ENCODE measurements at regions not wholly inside any gene's neighbourhood (a gene's known extent, or its start where the extent isn't known, plus 50 kb on each side); places are given as distances from the start of the nearest gene placed in this dataset.

DNA sequence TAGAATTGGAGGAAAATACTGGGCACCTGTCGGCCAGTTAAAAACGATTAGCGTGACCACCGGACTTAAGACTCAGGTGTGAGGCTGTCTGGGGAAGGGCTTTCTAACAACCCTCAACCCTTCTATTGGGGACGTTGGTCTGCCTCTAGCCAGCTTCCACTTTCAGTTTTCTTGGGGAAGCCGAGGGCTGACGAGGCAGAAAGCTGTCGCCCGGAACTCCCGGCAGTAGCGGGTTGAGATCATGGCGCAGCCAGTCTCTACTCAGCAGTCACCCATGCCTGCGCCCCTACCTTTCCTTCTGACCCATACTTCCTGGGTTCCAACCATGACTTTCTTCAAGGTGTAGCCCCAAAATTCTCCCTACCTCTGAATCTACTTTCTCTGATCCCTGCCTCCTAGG lies 1424.1 kb downstream of the SLITRK1 start:
- no peak for TF ChIP-seq NR3C1 (IDR thresholded peaks at IDR 0.05)
- TF ChIP-seq POLR2A (IDR thresholded peaks at IDR 0.05; ENCODE audit: low read length) = no peak
- TF ChIP-seq, protein P1, sequence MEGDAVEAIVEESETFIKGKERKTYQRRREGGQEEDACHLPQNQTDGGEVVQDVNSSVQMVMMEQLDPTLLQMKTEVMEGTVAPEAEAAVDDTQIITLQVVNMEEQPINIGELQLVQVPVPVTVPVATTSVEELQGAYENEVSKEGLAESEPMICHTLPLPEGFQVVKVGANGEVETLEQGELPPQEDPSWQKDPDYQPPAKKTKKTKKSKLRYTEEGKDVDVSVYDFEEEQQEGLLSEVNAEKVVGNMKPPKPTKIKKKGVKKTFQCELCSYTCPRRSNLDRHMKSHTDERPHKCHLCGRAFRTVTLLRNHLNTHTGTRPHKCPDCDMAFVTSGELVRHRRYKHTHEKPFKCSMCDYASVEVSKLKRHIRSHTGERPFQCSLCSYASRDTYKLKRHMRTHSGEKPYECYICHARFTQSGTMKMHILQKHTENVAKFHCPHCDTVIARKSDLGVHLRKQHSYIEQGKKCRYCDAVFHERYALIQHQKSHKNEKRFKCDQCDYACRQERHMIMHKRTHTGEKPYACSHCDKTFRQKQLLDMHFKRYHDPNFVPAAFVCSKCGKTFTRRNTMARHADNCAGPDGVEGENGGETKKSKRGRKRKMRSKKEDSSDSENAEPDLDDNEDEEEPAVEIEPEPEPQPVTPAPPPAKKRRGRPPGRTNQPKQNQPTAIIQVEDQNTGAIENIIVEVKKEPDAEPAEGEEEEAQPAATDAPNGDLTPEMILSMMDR (IDR thresholded peaks at IDR 0.05) = no peak
- TF ChIP-seq, protein P2, sequence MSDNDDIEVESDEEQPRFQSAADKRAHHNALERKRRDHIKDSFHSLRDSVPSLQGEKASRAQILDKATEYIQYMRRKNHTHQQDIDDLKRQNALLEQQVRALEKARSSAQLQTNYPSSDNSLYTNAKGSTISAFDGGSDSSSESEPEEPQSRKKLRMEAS (IDR thresholded peaks at IDR 0.05) = no peak
- TF ChIP-seq CEBPB (IDR thresholded peaks at IDR 0.05) = no peak
- TF ChIP-seq, protein P3, sequence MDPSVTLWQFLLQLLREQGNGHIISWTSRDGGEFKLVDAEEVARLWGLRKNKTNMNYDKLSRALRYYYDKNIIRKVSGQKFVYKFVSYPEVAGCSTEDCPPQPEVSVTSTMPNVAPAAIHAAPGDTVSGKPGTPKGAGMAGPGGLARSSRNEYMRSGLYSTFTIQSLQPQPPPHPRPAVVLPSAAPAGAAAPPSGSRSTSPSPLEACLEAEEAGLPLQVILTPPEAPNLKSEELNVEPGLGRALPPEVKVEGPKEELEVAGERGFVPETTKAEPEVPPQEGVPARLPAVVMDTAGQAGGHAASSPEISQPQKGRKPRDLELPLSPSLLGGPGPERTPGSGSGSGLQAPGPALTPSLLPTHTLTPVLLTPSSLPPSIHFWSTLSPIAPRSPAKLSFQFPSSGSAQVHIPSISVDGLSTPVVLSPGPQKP (IDR thresholded peaks at IDR 0.05; ENCODE audit: low read depth, low read length) = no peak
- no peak for TF ChIP-seq JUNB (IDR thresholded peaks at IDR 0.05)
- TF ChIP-seq, protein P4, sequence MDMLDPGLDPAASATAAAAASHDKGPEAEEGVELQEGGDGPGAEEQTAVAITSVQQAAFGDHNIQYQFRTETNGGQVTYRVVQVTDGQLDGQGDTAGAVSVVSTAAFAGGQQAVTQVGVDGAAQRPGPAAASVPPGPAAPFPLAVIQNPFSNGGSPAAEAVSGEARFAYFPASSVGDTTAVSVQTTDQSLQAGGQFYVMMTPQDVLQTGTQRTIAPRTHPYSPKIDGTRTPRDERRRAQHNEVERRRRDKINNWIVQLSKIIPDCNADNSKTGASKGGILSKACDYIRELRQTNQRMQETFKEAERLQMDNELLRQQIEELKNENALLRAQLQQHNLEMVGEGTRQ (IDR thresholded peaks at IDR 0.05) = no peak
- no peak for TF ChIP-seq ZFP36 (IDR thresholded peaks at IDR 0.05; ENCODE audit: borderline replicate concordance, partially characterized antibody)
- TF ChIP-seq TP53 (CRISPR knock-in tag; IDR thresholded peaks at IDR 0.05) = no peak

Measured in A549 (cell line).